ENCODE measurements at regions not wholly inside any gene's neighbourhood (a gene's known extent, or its start where the extent isn't known, plus 50 kb on each side); places are given as distances from the start of the nearest gene placed in this dataset.

DNA sequence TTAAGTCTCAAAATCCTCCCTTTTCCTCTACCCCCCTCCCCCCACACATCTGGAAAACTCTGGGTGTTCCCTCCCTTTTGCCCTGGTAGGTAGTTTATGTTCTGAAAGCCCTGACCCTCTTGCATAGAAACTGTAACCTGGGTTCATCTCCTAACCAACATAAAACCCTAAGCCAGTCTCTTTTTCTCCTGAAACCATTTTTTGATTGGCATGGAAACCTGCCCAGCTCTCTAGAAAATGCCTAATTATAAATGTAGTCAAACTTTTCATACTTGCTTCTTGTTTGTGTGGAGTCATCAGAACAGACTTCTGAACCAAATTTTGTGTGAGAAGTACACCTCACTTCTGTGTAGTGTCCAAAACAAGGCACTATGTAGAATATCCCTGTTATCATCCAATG lies 1264.4 kb downstream of the SI start:
- Histone ChIP-seq H3K27ac (no peak overlapping the region), H3K4me1 (no peaks in the 10 kb centered on the region), H3K27me3 (no peaks in the 10 kb centered on the region), H3K4me3 (no peak overlapping the region), H3K9me3 (no peaks in the 10 kb centered on the region), H3K36me3 (no peaks in the 10 kb centered on the region)
- no peak for ATAC-seq
- TF ChIP-seq EP300 (IDR thresholded peaks at IDR 0.05) (no peak), POLR2A (IDR thresholded peaks at IDR 0.05) (no peak)
- TF ChIP-seq, protein P1, sequence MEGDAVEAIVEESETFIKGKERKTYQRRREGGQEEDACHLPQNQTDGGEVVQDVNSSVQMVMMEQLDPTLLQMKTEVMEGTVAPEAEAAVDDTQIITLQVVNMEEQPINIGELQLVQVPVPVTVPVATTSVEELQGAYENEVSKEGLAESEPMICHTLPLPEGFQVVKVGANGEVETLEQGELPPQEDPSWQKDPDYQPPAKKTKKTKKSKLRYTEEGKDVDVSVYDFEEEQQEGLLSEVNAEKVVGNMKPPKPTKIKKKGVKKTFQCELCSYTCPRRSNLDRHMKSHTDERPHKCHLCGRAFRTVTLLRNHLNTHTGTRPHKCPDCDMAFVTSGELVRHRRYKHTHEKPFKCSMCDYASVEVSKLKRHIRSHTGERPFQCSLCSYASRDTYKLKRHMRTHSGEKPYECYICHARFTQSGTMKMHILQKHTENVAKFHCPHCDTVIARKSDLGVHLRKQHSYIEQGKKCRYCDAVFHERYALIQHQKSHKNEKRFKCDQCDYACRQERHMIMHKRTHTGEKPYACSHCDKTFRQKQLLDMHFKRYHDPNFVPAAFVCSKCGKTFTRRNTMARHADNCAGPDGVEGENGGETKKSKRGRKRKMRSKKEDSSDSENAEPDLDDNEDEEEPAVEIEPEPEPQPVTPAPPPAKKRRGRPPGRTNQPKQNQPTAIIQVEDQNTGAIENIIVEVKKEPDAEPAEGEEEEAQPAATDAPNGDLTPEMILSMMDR (IDR thresholded peaks at IDR 0.05), result no peak

DNA sequence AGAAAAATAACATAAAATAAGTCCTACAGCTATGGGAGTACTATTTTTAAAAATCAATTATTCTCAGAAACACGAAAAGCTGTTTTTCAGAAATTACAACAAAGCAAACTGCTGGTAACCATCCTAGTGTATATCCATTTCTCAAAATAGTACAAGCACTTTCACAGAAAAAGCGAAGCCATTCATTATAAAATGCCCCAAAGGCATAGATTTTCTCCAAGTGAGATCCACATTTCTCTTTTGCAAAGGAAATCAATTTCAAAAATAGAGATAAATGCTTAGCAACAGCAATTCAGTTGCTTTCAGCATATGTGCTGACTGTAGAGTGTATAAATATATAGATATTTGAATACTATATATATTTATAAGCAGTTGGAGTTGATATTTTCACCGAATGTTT lies 1266.3 kb downstream of the SI start:
- WGBS, 2 donors (ENCODE audit: low coverage in 1 of 2), result 64 to 65% methylated on average over 3 of the region's 3 CpGs
- no peaks in the 10 kb centered on the region for H3K27me3 ChIP-seq
- no peaks in the 10 kb centered on the region for H3K4me1 ChIP-seq
- H3K27ac ChIP-seq, result no peak overlapping the region
- no peaks in the 10 kb centered on the region for H3K36me3 ChIP-seq
- TF ChIP-seq EP300 (IDR thresholded peaks at IDR 0.05), result no peak
- no peak for TF ChIP-seq POLR2AphosphoS5 (IDR thresholded peaks at IDR 0.05)
- no peak for TF ChIP-seq POLR2A (IDR thresholded peaks at IDR 0.05)
- TF ChIP-seq, protein P1 (IDR thresholded peaks at IDR 0.05), result no peak
- no peak overlapping the region for H3K4me3 ChIP-seq
- H3K9me3 ChIP-seq, result no peaks in the 10 kb centered on the region
- no peak for ATAC-seq

DNA sequence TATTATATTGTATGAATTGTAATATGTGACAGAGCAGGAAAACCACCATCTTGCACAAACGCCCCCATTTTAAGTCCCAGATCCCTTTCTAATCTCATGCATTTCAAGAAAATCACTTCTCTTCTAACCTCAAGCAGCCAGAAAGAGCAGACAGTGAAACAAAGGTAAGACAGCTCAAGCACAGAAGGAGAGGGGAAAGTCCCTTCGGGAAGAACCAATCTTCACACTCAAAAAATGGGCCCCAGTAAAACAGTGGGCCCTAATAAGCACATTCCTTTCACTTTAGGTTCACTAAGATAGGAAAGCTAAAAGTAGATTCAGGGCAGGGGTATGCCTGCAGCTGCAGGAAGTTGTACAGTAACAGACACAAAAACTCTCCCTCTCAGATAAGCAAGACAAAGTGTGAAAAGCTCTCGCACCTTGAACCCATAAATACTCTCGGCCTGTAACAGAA lies 1268.7 kb downstream of the SI start:
- TF ChIP-seq EP300 (IDR thresholded peaks at IDR 0.05) (no peak), POLR2AphosphoS5 (IDR thresholded peaks at IDR 0.05) (no peak), POLR2A (IDR thresholded peaks at IDR 0.05) (no peak)
- TF ChIP-seq, protein P1 (IDR thresholded peaks at IDR 0.05), result no peak
- no peaks in the 10 kb centered on the region for H3K9me3 ChIP-seq
- H3K27me3 ChIP-seq, result no peaks in the 10 kb centered on the region
- no peak for ATAC-seq
- H3K36me3 ChIP-seq, result no peaks in the 10 kb centered on the region
- 41 to 47% methylated on average over 4 of the region's 4 CpGs for WGBS, 2 donors (ENCODE audit: low coverage in 1 of 2)
- H3K4me3 ChIP-seq, result no peak overlapping the region
- H3K27ac ChIP-seq, result no peak overlapping the region
- no peaks in the 10 kb centered on the region for H3K4me1 ChIP-seq

DNA sequence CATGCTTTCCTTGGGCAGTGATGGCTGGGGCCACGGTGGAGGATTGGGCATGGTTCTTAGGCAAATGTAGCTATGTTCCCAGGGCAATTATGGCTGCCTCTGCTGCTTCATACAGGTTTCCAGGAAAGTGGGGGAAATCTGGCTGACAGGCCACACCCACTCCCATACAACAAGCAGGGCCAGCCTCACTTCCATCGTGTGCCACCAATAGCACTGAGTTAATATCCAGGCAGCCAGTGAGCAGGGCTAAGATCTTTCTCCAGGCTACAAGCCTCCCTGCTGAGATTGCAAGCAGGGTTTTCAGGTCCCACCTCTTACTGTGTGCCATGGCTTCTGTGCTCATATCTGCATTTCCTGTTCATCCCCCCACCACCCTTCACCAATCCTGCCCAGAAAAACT lies 1291.9 kb downstream of the SI start:
- WGBS, 2 donors (ENCODE audit: low coverage in 1 of 2), result 100% methylated on average over 1 of the region's 2 CpGs; no CpG with 5 or more reads in 1 of the 2 donors
- Histone ChIP-seq H3K27ac (no peak overlapping the region), H3K9me3 (no peaks in the 10 kb centered on the region), H3K27me3 (no peaks in the 10 kb centered on the region), H3K36me3 (no peaks in the 10 kb centered on the region), H3K4me1 (no peaks in the 10 kb centered on the region), H3K4me3 (no peak overlapping the region)
- TF ChIP-seq, protein P1 (IDR thresholded peaks at IDR 0.05), result no peak
- TF ChIP-seq EP300 (IDR thresholded peaks at IDR 0.05) (no peak), POLR2AphosphoS5 (IDR thresholded peaks at IDR 0.05) (no peak), POLR2A (IDR thresholded peaks at IDR 0.05) (no peak)
- ATAC-seq, result no peak

DNA sequence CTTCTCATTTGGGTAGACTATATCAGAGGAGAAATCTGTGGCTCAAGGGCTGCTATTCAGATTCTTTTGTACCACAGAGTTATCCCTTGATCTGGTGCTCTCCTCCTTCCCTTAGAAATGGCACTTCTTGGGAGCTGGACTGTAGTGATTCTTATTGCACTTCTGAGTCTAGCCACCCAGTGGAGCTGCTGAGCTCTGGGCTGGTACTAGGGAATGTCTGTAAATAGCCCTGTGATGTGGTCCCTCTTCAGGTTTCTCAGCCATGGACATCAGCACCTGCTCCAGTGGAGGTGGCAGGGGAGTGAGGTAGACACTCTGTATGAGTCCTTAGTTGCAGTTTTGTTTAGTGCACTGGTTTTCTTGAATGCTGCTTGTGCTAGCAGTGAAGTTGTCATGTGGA lies 1292.6 kb downstream of the SI start:
- TF ChIP-seq EP300 (IDR thresholded peaks at IDR 0.05), result no peak
- TF ChIP-seq POLR2AphosphoS5 (IDR thresholded peaks at IDR 0.05), result no peak
- TF ChIP-seq, protein P1 (IDR thresholded peaks at IDR 0.05), result no peak
- no peak for TF ChIP-seq POLR2A (IDR thresholded peaks at IDR 0.05)
- Histone ChIP-seq H3K27me3 (no peaks in the 10 kb centered on the region), H3K36me3 (no peaks in the 10 kb centered on the region), H3K4me3 (no peak overlapping the region), H3K27ac (no peak overlapping the region), H3K4me1 (no peaks in the 10 kb centered on the region), H3K9me3 (no peaks in the 10 kb centered on the region)
- ATAC-seq, result no peak

Measured in gastroesophageal sphincter (tissue), 4 donors.